ENCODE measurements at regions not wholly inside any gene's neighbourhood (a gene's known extent, or its start where the extent isn't known, plus 50 kb on each side); places are given as distances from the start of the nearest gene placed in this dataset.

GRCh38 chr2:65710779-65711295, 278.4 kb upstream of the SPRED2 start:
- no peak for TF ChIP-seq CTCF (IDR thresholded peaks at IDR 0.05)
- no peak for TF ChIP-seq EP300 (IDR thresholded peaks at IDR 0.05; ENCODE audit: low read depth)
